RWPE1 (cell line): ENCODE measurements at regions not wholly inside any gene's neighbourhood (a gene's known extent, or its start where the extent isn't known, plus 50 kb on each side); places are given as distances from the start of the nearest gene placed in this dataset.

Experiments used
- CTCF ChIA-PET: fragments of 350-600 bp; sonication (Branson Sonifier 250); formaldehyde crosslinking; extraction: SDS; loops from one replicate; lab custom pipeline; 2021; lab: Yijun Ruan, JAX
- POLR2A ChIA-PET: fragments of 400-600 bp; formaldehyde crosslinking; extraction: SDS; loops from one replicate; lab custom pipeline; 2020; ENCODE audit warnings: antibody characterized with exemption; ENCODE audit not compliant: low non-redundant PET; lab: Yijun Ruan, JAX
- DNase-seq: peaks from one replicate; pipeline ENCODE4 v3.0.0; 2012; ENCODE audit warnings: low spot score
- H3K27ac ChIP-seq: fragments of 450-650 bp; 2 replicates; pipeline ENCODE4 v1.5.1; 2017
- CTCF ChIP-seq: fragments of 450-650 bp; conservative IDR thresholded peaks from 2 replicates; pipeline ENCODE4 v1.5.1; 2017; ENCODE audit warnings: low read depth, mild to moderate bottlenecking

- DNase-seq = no peak
- no peak overlapping the region for H3K27ac ChIP-seq
- POLR2A ChIA-PET = no interaction called here
- CTCF ChIA-PET = interaction anchor here (0.5 kb wide), 1 partner anchor 375 kb away, joined by 4 read pairs; no protein-coding TSS in a partner anchor
- no peak for TF ChIP-seq CTCF
Measured at GRCh38 chr10:123952099-123952498, 60.5 kb upstream of the CPXM2 start.

GRCh38 chr10:123948030-123948823, 56.6 kb upstream of the CPXM2 start:
- TF ChIP-seq CTCF = no peak
- ChIA-PET POLR2A (no interaction called here), CTCF (interaction anchor here (0.6 kb wide), 1 partner anchor 735 kb away, joined by 7 read pairs; no protein-coding TSS in a partner anchor)
- no peak overlapping the region for H3K27ac ChIP-seq
- no peak for DNase-seq

DNA sequence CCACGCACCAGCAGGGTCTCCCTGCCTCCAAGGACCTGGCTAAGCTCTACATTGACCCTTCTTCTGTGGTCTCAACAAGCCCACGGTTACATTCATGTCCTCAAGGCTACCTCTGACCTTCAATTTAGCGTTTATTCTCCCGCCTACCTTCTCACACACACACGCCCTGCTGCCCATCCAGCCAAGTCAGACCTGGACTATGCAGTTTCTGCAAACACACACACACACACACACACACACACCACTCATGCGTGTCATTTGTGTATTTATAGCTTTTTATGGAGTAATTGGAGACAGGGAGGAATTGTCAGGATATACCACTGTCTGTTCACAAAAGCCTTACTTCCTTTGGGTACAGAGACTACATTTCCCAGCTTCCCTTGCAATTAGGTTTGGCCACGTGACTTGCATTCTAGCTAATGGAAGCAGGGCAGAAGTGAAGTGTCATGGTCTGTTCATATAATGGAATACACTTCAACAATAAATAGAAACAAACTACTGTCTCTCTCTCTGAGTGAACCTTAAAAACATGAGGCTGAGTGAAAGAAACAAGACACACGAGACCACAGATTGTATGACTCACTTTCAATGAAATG, 53.8 kb upstream of the CPXM2 start:
- no peak for DNase-seq
- CTCF ChIA-PET = no interaction called here
- H3K27ac ChIP-seq = no peak overlapping the region
- POLR2A ChIA-PET = no interaction called here
- TF ChIP-seq CTCF = no peak

DNA sequence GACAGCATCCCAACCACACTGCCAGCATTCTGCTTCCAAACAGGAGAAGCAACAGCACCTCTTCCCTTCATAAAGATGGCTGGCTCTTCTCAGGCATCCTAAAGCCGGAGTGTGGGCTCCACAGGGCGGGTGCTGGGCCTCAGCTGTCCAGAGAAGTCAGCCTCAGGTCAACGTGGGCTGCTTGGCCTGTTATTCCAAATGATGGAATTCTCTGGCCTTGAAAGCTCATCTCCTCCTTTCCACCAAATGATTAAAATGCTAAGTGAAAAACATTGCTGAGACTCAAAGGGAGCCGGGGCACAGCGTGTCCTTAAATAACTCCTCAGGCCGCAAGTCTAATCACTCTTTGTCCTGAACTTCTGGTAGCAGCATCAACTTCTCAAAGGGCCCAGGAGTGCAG, 53.1 kb upstream of the CPXM2 start:
- ChIA-PET CTCF (interaction anchor here (0.8 kb wide), 1 partner anchor 81 kb away, joined by 4 read pairs; no protein-coding TSS in a partner anchor), POLR2A (no interaction called here)
- no peak for TF ChIP-seq CTCF
- no peak overlapping the region for H3K27ac ChIP-seq
- DNase-seq = no peak

GRCh38 chr10:123943307-123943706, 51.7 kb upstream of the CPXM2 start:
- no peak overlapping the region for H3K27ac ChIP-seq
- ChIA-PET CTCF (interaction anchor here (0.6 kb wide), 2 partner anchors 35 to 1099 kb away, joined by 3 read pairs; no protein-coding TSS in a partner anchor), POLR2A (no interaction called here)
- no peak for TF ChIP-seq CTCF
- no peak for DNase-seq

DNA sequence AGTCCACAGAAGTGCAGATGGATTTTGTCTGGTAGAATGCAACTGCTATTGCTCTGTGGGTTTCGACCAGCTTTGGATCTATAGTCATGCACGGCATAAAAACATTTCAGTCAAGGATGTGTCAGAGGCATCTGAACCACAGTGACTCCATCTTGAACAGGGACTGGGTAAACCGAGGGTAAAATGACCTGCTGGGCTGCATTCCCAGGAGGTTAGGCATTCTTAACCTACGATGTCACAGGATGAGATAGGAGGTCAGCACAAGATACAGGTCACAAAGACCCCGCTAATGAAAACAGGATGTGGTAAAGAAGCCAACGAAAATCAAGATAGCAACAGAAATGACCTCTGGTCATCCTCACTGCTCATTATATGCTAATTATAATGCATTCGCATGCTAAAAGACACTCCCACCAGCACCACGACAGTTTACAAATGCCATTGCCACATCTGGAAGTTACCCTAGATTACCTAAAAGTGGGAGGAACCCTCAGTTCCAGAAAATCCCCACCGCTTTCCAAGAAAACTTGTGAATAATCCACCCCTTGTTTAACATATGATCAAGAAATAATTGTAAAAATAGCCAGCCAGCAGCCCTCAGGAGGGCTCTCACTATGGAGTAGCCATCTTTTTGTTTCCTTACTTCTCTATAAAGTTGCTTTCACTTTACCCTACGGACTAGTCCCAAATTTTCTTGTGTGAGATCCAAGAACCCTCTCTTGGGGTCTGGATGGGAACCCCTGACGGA, 50.7 kb upstream of the CPXM2 start:
- TF ChIP-seq CTCF = no peak
- ChIA-PET CTCF (interaction anchor here (0.5 kb wide), 1 partner anchor 25 kb away, joined by 4 read pairs; no protein-coding TSS in a partner anchor), POLR2A (no interaction called here)
- no peak for DNase-seq
- no peak overlapping the region for H3K27ac ChIP-seq
